ENCODE measurements at regions not wholly inside any gene's neighbourhood (a gene's known extent, or its start where the extent isn't known, plus 50 kb on each side); places are given as distances from the start of the nearest gene placed in this dataset.

DNA sequence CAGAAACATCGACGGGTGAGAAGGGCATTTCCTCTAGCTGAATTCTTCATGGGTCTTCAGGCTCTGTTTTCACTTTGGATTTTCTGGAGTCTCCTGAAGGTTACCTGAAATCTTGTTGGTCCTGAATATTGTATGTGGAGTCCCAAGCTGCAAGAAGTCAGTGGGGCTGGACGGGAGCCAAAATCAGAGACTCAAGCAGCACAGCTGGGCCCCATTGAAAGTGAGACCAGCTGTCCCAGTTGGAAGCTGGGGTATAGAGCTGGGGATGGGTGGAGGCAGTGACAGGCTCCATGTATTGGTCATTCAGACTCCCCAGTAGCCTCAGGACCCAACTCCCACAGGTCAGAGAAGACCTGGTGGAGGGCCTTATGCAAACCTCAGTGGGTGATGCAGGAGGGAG lies 111.3 kb upstream of the MLN start:
- TF ChIP-seq CTCF (IDR thresholded peaks at IDR 0.05) (no peak), POLR2AphosphoS5 (IDR thresholded peaks at IDR 0.05) (no peak), POLR2A (IDR thresholded peaks at IDR 0.05) (no peak)

Measured in upper lobe of left lung (tissue), 4 donors.